Prostate gland (tissue), 2 donors: ENCODE measurements at regions not wholly inside any gene's neighbourhood (a gene's known extent, or its start where the extent isn't known, plus 50 kb on each side); places are given as distances from the start of the nearest gene placed in this dataset.

Source experiments
- CTCF ChIP-seq, 4 experiments: fragments of 200-600 bp in 2 of 4; fragments of 450-650 bp in 2 of 4; sonication (generic) in 2 of 4; IDR thresholded peaks; 1 replicate in 3 of 4; 2 replicates in 1 of 4; pipeline ENCODE4 v1.5.1; 2016 to 2019; ENCODE audit warnings: antibody characterized with exemption in 4 of 4, mild to moderate bottlenecking in 2 of 4, moderate library complexity in 2 of 4
- POLR2A ChIP-seq: fragments of 450-650 bp; IDR thresholded peaks from one replicate; pipeline ENCODE4 v1.6.1; 2016; ENCODE audit warnings: antibody characterized with exemption, mild to moderate bottlenecking
- POLR2AphosphoS5 ChIP-seq: sonication (generic); formaldehyde crosslinking; IDR thresholded peaks from one replicate; pipeline ENCODE4 v1.6.1; 2017; ENCODE audit warnings: antibody characterized with exemption

- TF ChIP-seq CTCF (IDR thresholded peaks at IDR 0.05) (no peak), POLR2A (no peak), POLR2AphosphoS5 (no peak)
These were observed 192.8 kb upstream of the LINGO1 start for GRCh38 chr15:77825546-77825945.
